K562 (cell line): ENCODE measurements at regions not wholly inside any gene's neighbourhood (a gene's known extent, or its start where the extent isn't known, plus 50 kb on each side); places are given as distances from the start of the nearest gene placed in this dataset.

Experiments
- ATAC-seq: fragments of 200-7000 bp; cut with Tn5 transposase; 3 replicates; pipeline ENCODE4 v1.9.1; 2020; ENCODE audit warnings: moderate library complexity
- BruUV-seq: library from RNA; stranded (reverse); fragments of 400-500 nt; replicated peaks from 2 replicates; lab custom pipeline; 2021; lab: Mats Ljungman, UMichigan
- CTCF ChIA-PET: fragments of 300-600 bp; formaldehyde crosslinking; extraction: SDS; loops from one replicate; lab custom pipeline; 2021; ENCODE audit warnings: low intra/inter-chr PET ratio; lab: Yijun Ruan, JAX
- POLR2A ChIA-PET: fragments of 300-600, 350-650 bp; sonication (Branson Sonifier 250); formaldehyde crosslinking; extraction: SDS; loops from one replicate; lab custom pipeline; 2021; ENCODE audit warnings: antibody characterized with exemption, inconsistent platforms; lab: Yijun Ruan, JAX
- DNase-seq, 4 experiments: peaks; one replicate each; pipeline versions ENCODE4 v3.0.0 to v3.0.0-alpha.2; 2011 to 2018; ENCODE audit warnings: low spot score in 3 of 4, mixed read lengths in 3 of 4; ENCODE audit errors: extremely low read depth in 1 of 4
- FAIRE-seq: peaks from 2 replicates; lab custom pipeline; 2011; peaks lifted over from hg19 to GRCh38; lab: Jason Lieb, UNC
- H2AFZ ChIP-seq: 2 replicates; pipeline ENCODE4 v1.6.0; 2011; ENCODE audit warnings: low read depth, low read length, control low read depth, inconsistent platforms
- H3K27ac ChIP-seq: fragments of 200-600 bp; 3 replicates; pipeline ENCODE4 v1.8.0; 2011; ENCODE audit warnings: low read depth, mild to moderate bottlenecking, control low read depth, inconsistent platforms, low read length, moderate library complexity, mixed read lengths; ENCODE audit errors: extremely low read depth
- H3K27me3 ChIP-seq, 2 experiments: fragments of 300-600 bp in 1 of 2; 2 replicates in 1 of 2; 3 replicates in 1 of 2; pipeline versions ENCODE4 v1.6.0 to v1.8.0; 2011; ENCODE audit warnings: inconsistent platforms in 2 of 2, low read length in 2 of 2, mild to moderate bottlenecking in 1 of 2, mixed read lengths in 1 of 2, moderate library complexity in 1 of 2; ENCODE audit not compliant: control insufficient read depth in 2 of 2, insufficient read depth in 2 of 2
- H3K36me3 ChIP-seq: fragments of 300-600 bp; 3 replicates; pipeline ENCODE4 v1.8.0; 2011; ENCODE audit warnings: mild to moderate bottlenecking, low read length, inconsistent platforms; ENCODE audit not compliant: control insufficient read depth, insufficient read depth
- H3K4me1 ChIP-seq, 2 experiments: fragments of 200-600 bp in 1 of 2; replicated peaks in 1 of 2; 2 replicates in 1 of 2; 3 replicates in 1 of 2; pipeline versions ENCODE4 v1.5.1 to v1.8.0; 2011; ENCODE audit warnings: inconsistent platforms in 2 of 2, low read length in 2 of 2, mild to moderate bottlenecking in 1 of 2, mixed read lengths in 1 of 2, moderate library complexity in 1 of 2; ENCODE audit not compliant: control insufficient read depth in 2 of 2, insufficient read depth in 2 of 2
- H3K4me2 ChIP-seq: 2 replicates; pipeline ENCODE4 v1.6.1; 2011; ENCODE audit warnings: low read length, control low read depth, inconsistent platforms, mixed read lengths; ENCODE audit not compliant: insufficient read depth
- H3K4me3 ChIP-seq: fragments of 200-600 bp; sonication (generic), shearing (Covaris generic); 2 replicates; pipeline ENCODE4 v1.5.1; 2016; ENCODE audit warnings: control low read depth, inconsistent platforms
- H3K79me2 ChIP-seq: fragments of 200-600 bp; 3 replicates; pipeline ENCODE4 v1.8.0; 2011; ENCODE audit warnings: low read length, inconsistent platforms; ENCODE audit not compliant: control insufficient read depth, insufficient read depth
- H3K9ac ChIP-seq, 2 experiments: 2 replicates each; pipeline versions ENCODE4 v1.6.0 to v1.6.1; 2011; ENCODE audit warnings: low read depth in 2 of 2, low read length in 2 of 2, control low read depth in 1 of 2, inconsistent platforms in 1 of 2, mild to moderate bottlenecking in 1 of 2, mixed read lengths in 1 of 2; ENCODE audit not compliant: insufficient read depth in 1 of 2
- H3K9me1 ChIP-seq: one replicate; pipeline ENCODE4 v1.6.0; 2011; ENCODE audit warnings: inconsistent platforms, mild to moderate bottlenecking, low read length, moderate library complexity; ENCODE audit not compliant: control insufficient read depth, insufficient read depth
- H3K9me3 ChIP-seq: replicated peaks from 2 replicates; pipeline ENCODE4 v1.5.1; 2011; ENCODE audit warnings: low read depth, low read length, inconsistent platforms; ENCODE audit not compliant: control insufficient read depth, insufficient read depth
- H4K20me1 ChIP-seq: replicated peaks from 2 replicates; pipeline ENCODE4 v1.6.1; 2011; ENCODE audit warnings: low read length, inconsistent platforms, mixed read lengths; ENCODE audit not compliant: control insufficient read depth, insufficient read depth
- BHLHE40 ChIP-seq: IDR thresholded peaks from 2 replicates; pipeline ENCODE4 v1.6.1; 2011; ENCODE audit warnings: low read length, improper control_type of control experiment
- BRD9 ChIP-seq: fragments of 450-650 bp; IDR thresholded peaks from 2 replicates; pipeline ENCODE4 v1.6.1; 2018; ENCODE audit warnings: low read depth; ENCODE audit not compliant: partially characterized antibody
- CBX1 ChIP-seq: sonication (generic); IDR thresholded peaks from 2 replicates; pipeline ENCODE4 v1.6.1; 2016; ENCODE audit warnings: antibody characterized with exemption, low read depth, mild to moderate bottlenecking
- EHMT2 ChIP-seq: fragments of 450-650 bp; IDR thresholded peaks from 2 replicates; pipeline ENCODE4 v1.6.1; 2018; ENCODE audit warnings: antibody characterized with exemption
- OTX1 ChIP-seq: fragments of 450-650 bp; formaldehyde crosslinking; IDR thresholded peaks from 2 replicates; pipeline ENCODE4 v1.4.0; 2022; ENCODE audit warnings: mild to moderate bottlenecking
- TAF1 ChIP-seq: IDR thresholded peaks from 2 replicates; pipeline ENCODE4 v1.6.1; 2011; ENCODE audit warnings: mild to moderate bottlenecking, low read length, moderate library complexity; ENCODE audit not compliant: insufficient read depth, control insufficient read depth, severe bottlenecking; ENCODE audit errors: extremely low read depth
- TAL1 ChIP-seq: fragments of 450-650 bp; IDR thresholded peaks from 2 replicates; pipeline ENCODE4 v1.6.1; 2016; ENCODE audit warnings: mild to moderate bottlenecking
- ZNF224 ChIP-seq: sonication (generic); formaldehyde crosslinking; IDR thresholded peaks from 2 replicates; pipeline ENCODE4 v1.8.0; 2022; ENCODE audit warnings: mild to moderate bottlenecking, missing genetic modification reagents
- ZNF23 ChIP-seq: fragments of 250-450 bp; sonication (Bioruptor Pico); IDR thresholded peaks from 2 replicates; pipeline ENCODE4 v1.4.0; 2020; ENCODE audit warnings: mild to moderate bottlenecking
- WGBS: fragments of 100-300 bp; shearing (Covaris generic); methylation state at CpG from one replicate; pipeline ENCODE4 v1.1.6; 2016; ENCODE audit warnings: low coverage, mixed read lengths; ENCODE audit not compliant: insufficient coverage; ENCODE audit errors: missing lambda C conversion rate; 5-methylcytosine and 5-hydroxymethylcytosine counted together
- in situ Hi-C: fragments of 300-500 bp; cut with MboI; formaldehyde crosslinking; loops from 4 replicates; pipeline ENCODE4 v1.15.0; 2018; ENCODE audit warnings: inconsistent platforms, mixed read lengths
- intact Hi-C: fragments of 100-400 bp; cut with micrococcal nuclease; formaldehyde crosslinking; loops from 2 replicates; pipeline ENCODE4 v1.14.2; 2022
- TF ChIP-seq, protein P1 (sequence below): fragments of 450-650 bp; formaldehyde crosslinking; IDR thresholded peaks from 2 replicates; pipeline ENCODE4 v1.4.0; 2022; ENCODE audit warnings: missing genetic modification characterization
- TF ChIP-seq, protein P2 (sequence below): fragments of 250-450 bp; sonication (Bioruptor Pico); IDR thresholded peaks from 2 replicates; pipeline ENCODE4 v1.5.0; 2022; ENCODE audit warnings: mild to moderate bottlenecking
- TF ChIP-seq, protein P3 (sequence below): sonication (generic); IDR thresholded peaks from 2 replicates; pipeline ENCODE4 v1.6.1; 2016

- no TSS peak for BruUV-seq
- WGBS = 0% methylated on average over 4 of the region's 4 CpGs
- in situ Hi-C loops = no loop called here
These were observed 159.1 kb downstream of the PHETA1 start for GRCh38 chr12:111209811-111210210.

More at GRCh38 chr12:111209811-111210210, 159.1 kb downstream of the PHETA1 start:
- no peak for DNase-seq
- no peak overlapping the region for H3K27ac ChIP-seq
- TF ChIP-seq TAL1 = no peak
- TF ChIP-seq ZNF23 (CRISPR knock-in tag) = no peak
- TF ChIP-seq, protein P1, sequence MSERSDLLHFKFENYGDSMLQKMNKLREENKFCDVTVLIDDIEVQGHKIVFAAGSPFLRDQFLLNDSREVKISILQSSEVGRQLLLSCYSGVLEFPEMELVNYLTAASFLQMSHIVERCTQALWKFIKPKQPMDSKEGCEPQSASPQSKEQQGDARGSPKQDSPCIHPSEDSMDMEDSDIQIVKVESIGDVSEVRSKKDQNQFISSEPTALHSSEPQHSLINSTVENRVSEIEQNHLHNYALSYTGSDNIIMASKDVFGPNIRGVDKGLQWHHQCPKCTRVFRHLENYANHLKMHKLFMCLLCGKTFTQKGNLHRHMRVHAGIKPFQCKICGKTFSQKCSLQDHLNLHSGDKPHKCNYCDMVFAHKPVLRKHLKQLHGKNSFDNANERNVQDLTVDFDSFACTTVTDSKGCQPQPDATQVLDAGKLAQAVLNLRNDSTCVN = no peak
- TF ChIP-seq, protein P2, sequence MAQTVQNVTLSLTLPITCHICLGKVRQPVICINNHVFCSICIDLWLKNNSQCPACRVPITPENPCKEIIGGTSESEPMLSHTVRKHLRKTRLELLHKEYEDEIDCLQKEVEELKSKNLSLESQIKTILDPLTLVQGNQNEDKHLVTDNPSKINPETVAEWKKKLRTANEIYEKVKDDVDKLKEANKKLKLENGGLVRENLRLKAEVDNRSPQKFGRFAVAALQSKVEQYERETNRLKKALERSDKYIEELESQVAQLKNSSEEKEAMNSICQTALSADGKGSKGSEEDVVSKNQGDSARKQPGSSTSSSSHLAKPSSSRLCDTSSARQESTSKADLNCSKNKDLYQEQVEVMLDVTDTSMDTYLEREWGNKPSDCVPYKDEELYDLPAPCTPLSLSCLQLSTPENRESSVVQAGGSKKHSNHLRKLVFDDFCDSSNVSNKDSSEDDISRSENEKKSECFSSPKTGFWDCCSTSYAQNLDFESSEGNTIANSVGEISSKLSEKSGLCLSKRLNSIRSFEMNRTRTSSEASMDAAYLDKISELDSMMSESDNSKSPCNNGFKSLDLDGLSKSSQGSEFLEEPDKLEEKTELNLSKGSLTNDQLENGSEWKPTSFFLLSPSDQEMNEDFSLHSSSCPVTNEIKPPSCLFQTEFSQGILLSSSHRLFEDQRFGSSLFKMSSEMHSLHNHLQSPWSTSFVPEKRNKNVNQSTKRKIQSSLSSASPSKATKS (CRISPR knock-in tag) = no peak
- no peak for TF ChIP-seq BRD9
- no peak for TF ChIP-seq ZNF224
- no peak for TF ChIP-seq BHLHE40
- TF ChIP-seq, protein P3, sequence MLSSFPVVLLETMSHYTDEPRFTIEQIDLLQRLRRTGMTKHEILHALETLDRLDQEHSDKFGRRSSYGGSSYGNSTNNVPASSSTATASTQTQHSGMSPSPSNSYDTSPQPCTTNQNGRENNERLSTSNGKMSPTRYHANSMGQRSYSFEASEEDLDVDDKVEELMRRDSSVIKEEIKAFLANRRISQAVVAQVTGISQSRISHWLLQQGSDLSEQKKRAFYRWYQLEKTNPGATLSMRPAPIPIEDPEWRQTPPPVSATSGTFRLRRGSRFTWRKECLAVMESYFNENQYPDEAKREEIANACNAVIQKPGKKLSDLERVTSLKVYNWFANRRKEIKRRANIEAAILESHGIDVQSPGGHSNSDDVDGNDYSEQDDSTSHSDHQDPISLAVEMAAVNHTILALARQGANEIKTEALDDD = no peak
- no peak for TF ChIP-seq CBX1
- TF ChIP-seq OTX1 (CRISPR knock-in tag) = no peak
- no peak for TF ChIP-seq EHMT2
- TF ChIP-seq TAF1 = no peak
- ATAC-seq = no peak
- no peak overlapping the region for H3K4me2 ChIP-seq
- FAIRE-seq = no peak
- POLR2A ChIA-PET = interaction anchor here (0.7 kb wide), 1 partner anchor 963 kb away, joined by 3 read pairs; no protein-coding TSS in a partner anchor
- H3K9me3 ChIP-seq = no peaks in the 10 kb centered on the region
- peaks cover 4% of the 10 kb centered on the region; the same call in 1 of the 2 replicates for H4K20me1 ChIP-seq
- CTCF ChIA-PET = no interaction called here
- H2AFZ ChIP-seq = no peak overlapping the region
- H3K4me3 ChIP-seq = no peak overlapping the region
- H3K36me3 ChIP-seq = no peaks in the 10 kb centered on the region
- no peak overlapping the region for H3K9ac ChIP-seq
- H3K4me1 ChIP-seq = no peaks in the 10 kb centered on the region
- no peaks in the 10 kb centered on the region for H3K79me2 ChIP-seq
- no peaks in the 10 kb centered on the region for H3K9me1 ChIP-seq
- peaks cover 11 to 16% of the 10 kb centered on the region in 2 experiments; a peak in 4 of 5 replicates for H3K27me3 ChIP-seq
- intact Hi-C loops = no loop called here
